AG08395 (cell line): ENCODE measurements at regions not wholly inside any gene's neighbourhood (a gene's known extent, or its start where the extent isn't known, plus 50 kb on each side); places are given as distances from the start of the nearest gene placed in this dataset.
A peak's percentile ranks its signal among the peaks of the same experiment; 100 is the strongest.

ENCODE experiments used
- DNase-seq: peaks from one replicate; pipeline ENCODE4 v3.0.0; 2012; ENCODE audit warnings: mixed read lengths, low spot score

- no peak for DNase-seq
Observed at GRCh38 chr4:149296503-149296902, 519.1 kb downstream of the IQCM start.

- DNase-seq: no peak
Observed at GRCh38 chr4:149296084-149296483, 519.6 kb downstream of the IQCM start.

GRCh38 chr4:149294601-149295000 lies 521.0 kb downstream of the IQCM start:
- DNase-seq: no peak

GRCh38 chr4:149293046-149293649 lies 522.5 kb downstream of the IQCM start:
- no peak for DNase-seq

- DNase-seq: no peak
Observed at GRCh38 chr4:149292425-149293007, 523.1 kb downstream of the IQCM start.

GRCh38 chr4:149291463-149291862 lies 524.2 kb downstream of the IQCM start:
- no peak for DNase-seq

GRCh38 chr4:149280806-149281205 lies 534.8 kb downstream of the IQCM start:
- DNase-seq: no peak

GRCh38 chr4:149279776-149280175 lies 535.9 kb downstream of the IQCM start:
- no peak for DNase-seq

GRCh38 chr4:149279331-149279730 lies 536.3 kb downstream of the IQCM start:
- DNase-seq: no peak

GRCh38 chr4:149277705-149278104 lies 537.9 kb downstream of the IQCM start:
- DNase-seq: no peak

- no peak for DNase-seq
Observed at GRCh38 chr4:149269835-149270234, 545.8 kb downstream of the IQCM start.

- no peak for DNase-seq
Observed at GRCh38 chr4:149266301-149266700, 549.3 kb downstream of the IQCM start.

GRCh38 chr4:149265645-149266044 lies 550.0 kb downstream of the IQCM start:
- no peak for DNase-seq

- peak; percentile 58 for DNase-seq
Observed at GRCh38 chr4:149264093-149264733, 551.4 kb downstream of the IQCM start.

- no peak for DNase-seq
Observed at GRCh38 chr4:149248191-149248764, 567.4 kb downstream of the IQCM start.

GRCh38 chr4:149247164-149247563 lies 568.5 kb downstream of the IQCM start:
- no peak for DNase-seq

GRCh38 chr4:149245333-149245732 lies 570.3 kb downstream of the IQCM start:
- DNase-seq: no peak

GRCh38 chr4:149238097-149238496 lies 577.5 kb downstream of the IQCM start:
- DNase-seq: no peak

GRCh38 chr4:149234798-149235197 lies 580.8 kb downstream of the IQCM start:
- DNase-seq: no peak

- DNase-seq: no peak
Observed at GRCh38 chr4:149223659-149224058, 592.0 kb downstream of the IQCM start.

GRCh38 chr4:149218672-149219071 lies 597.0 kb downstream of the IQCM start:
- DNase-seq: no peak

GRCh38 chr4:149214301-149214700 lies 601.3 kb downstream of the IQCM start:
- DNase-seq: no peak

- DNase-seq: no peak
Observed at GRCh38 chr4:149211876-149212275, 603.8 kb downstream of the IQCM start.
